ENCODE measurements at regions not wholly inside any gene's neighbourhood (a gene's known extent, or its start where the extent isn't known, plus 50 kb on each side); places are given as distances from the start of the nearest gene placed in this dataset.

DNA sequence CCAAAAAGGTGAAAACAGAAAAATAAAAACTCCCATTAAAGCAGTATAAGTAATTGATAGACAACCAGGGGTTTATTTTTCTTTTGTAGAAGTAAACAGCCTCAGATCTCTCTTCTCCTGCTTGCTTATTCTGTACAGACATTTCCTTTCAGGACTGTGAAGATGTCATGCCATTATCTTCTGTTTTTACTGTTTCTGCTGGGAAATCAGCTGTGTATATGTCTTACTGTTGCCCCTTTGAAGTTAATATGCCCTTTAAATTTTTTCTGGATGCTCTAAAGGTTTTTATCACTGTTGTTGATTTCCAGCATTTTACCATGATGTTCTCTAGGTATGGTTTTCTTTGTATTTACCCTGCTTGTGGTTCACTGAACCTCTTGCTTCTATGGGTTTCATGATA lies 199.5 kb downstream of the NXNL2 start:
- no peak overlapping the region for H3K4me3 ChIP-seq (ENCODE audit: low read depth, low read length)
- no peak for DNase-seq (ENCODE audit: low read depth)

DNA sequence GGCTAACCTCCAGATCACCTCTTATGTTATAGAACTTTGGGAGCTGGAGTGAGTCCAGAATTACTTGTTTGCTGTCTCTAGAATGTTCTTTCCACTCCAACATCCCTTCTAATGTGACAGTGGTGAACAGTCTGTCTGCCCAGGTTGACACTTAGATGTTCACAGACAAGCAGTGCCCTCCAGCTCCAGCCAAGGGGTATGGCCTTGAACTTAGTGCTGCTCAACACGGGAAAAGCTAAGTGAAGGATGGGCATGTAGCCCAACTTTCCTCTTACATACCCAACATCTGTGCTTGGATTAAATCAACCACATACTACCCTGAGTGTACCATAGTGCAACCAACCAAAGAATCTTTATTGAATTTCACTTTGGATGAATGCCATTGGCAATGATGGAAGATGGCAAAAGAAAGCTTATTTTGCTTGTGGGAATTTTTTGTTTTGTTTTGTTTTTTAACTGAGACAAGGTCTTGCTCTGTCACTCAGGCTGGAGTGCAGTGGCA lies 201.2 kb downstream of the NXNL2 start:
- H3K4me3 ChIP-seq (ENCODE audit: low read depth, low read length), result no peak overlapping the region
- TF ChIP-seq, protein P1, sequence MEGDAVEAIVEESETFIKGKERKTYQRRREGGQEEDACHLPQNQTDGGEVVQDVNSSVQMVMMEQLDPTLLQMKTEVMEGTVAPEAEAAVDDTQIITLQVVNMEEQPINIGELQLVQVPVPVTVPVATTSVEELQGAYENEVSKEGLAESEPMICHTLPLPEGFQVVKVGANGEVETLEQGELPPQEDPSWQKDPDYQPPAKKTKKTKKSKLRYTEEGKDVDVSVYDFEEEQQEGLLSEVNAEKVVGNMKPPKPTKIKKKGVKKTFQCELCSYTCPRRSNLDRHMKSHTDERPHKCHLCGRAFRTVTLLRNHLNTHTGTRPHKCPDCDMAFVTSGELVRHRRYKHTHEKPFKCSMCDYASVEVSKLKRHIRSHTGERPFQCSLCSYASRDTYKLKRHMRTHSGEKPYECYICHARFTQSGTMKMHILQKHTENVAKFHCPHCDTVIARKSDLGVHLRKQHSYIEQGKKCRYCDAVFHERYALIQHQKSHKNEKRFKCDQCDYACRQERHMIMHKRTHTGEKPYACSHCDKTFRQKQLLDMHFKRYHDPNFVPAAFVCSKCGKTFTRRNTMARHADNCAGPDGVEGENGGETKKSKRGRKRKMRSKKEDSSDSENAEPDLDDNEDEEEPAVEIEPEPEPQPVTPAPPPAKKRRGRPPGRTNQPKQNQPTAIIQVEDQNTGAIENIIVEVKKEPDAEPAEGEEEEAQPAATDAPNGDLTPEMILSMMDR (IDR thresholded peaks at IDR 0.05; ENCODE audit: low read depth, low read length, missing control alignments), result no peak
- no peak for DNase-seq (ENCODE audit: low read depth)

More for the DNA sequence above, 199.5 kb downstream of the NXNL2 start:
- TF ChIP-seq, protein P1 (IDR thresholded peaks at IDR 0.05; ENCODE audit: low read depth, low read length, missing control alignments), result no peak

DNA sequence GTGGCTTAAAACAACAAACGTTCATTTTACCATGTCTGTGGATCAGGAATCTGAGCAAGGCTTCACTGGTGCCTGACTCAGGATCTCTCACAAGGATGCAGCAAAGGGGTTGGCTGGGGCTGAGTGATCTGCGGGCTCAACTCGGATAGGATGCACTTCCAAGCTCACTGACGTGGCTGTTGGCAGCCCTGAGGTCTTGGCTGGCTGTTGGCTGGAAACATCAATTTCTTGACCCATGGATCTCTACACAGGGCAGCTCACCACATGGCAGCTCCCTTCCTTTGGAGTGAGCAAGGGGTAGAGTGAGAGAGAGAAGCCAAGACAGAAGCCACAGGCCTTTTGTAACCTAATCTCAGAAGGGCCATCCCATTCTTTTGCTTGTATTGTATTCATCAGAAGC lies 202.1 kb downstream of the NXNL2 start:
- no peak overlapping the region for H3K4me3 ChIP-seq (ENCODE audit: low read depth, low read length)
- TF ChIP-seq, protein P1 (IDR thresholded peaks at IDR 0.05; ENCODE audit: low read depth, low read length, missing control alignments), result no peak
- no peak for DNase-seq (ENCODE audit: low read depth)

DNA sequence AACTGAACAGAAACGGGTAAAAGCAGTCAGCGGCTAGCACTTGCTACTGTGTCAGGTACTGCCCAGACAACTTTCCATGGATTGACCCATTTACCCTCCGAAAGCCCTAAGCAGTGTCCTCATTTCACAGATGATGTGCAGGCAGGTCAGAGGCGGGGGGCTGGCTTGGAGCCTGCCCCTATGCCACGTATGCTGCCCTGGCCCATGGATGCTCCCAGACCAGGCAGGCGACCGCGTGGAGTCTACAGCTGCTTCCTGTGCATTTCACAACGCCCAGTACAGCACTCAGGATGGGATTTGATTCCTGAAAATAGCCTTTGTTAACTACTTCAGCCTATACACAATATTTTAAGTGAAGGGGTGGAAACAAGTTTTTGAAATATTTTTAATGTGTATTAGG lies 202.9 kb downstream of the NXNL2 start:
- no peak for DNase-seq (ENCODE audit: low read depth)
- H3K4me3 ChIP-seq (ENCODE audit: low read depth, low read length), result no peak overlapping the region
- TF ChIP-seq, protein P1 (IDR thresholded peaks at IDR 0.05; ENCODE audit: low read depth, low read length, missing control alignments), result no peak

DNA sequence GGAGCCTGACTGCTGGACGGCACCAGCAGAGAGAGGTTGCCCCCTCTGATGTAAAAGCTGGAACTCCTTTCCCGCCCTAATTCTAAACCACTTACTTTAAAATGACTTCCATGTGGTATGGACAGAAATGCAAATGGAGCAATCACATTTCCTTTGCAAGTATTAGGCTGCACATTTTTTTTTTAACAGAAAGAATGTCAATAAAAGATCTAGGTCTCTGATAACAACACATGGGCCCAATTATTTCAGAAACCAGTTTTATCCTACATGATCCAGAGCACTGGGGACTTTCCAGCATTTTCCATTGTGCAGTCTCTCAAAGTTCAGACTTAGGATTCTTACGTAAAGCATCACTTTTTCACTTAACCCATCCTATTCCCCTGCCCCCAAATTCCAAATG lies 203.7 kb downstream of the NXNL2 start:
- TF ChIP-seq, protein P1 (IDR thresholded peaks at IDR 0.05; ENCODE audit: low read depth, low read length, missing control alignments), result no peak
- no peak for DNase-seq (ENCODE audit: low read depth)
- H3K4me3 ChIP-seq (ENCODE audit: low read depth, low read length), result no peak overlapping the region

DNA sequence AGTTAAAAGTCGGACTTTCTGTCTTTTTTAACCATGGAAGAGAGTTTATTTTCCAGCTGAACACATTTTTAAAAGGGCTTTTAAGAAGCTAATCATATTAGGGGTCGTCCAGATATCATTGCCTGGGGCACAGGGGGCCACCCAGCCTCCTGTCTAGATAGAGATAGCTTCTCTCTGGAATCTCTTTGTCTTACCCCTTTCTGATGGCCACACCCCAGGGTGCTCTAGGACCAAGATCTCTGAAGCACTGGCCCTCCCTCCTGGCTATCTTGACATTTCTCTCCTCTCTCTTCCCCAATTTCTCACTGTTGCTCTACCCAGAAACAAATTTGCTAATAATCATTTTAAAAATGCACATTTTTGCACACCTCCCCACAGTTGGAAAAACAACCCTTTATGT lies 204.4 kb downstream of the NXNL2 start:
- TF ChIP-seq, protein P1 (IDR thresholded peaks at IDR 0.05; ENCODE audit: low read depth, low read length, missing control alignments), result no peak
- H3K4me3 ChIP-seq (ENCODE audit: low read depth, low read length), result no peak overlapping the region
- DNase-seq (ENCODE audit: low read depth), result no peak

DNA sequence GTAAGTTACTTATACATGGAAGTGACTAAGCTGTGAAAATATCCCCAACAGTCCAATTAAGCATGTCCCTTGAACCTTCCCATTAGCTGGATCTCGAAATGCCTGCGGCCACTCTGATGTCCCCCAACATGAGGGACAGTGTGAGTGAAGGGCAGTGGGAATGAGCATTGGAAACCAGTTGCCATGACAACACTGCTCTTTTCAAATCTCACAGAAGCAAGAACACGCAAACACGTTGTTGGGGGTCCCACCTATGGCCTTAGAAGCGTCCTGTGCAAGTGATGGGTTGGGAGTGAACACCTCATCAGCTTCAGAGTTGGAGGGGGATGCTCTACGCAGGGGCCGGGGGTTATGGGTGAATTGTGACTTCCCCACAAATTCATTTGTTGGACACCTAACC lies 205.9 kb downstream of the NXNL2 start:
- DNase-seq (ENCODE audit: low read depth), result no peak
- TF ChIP-seq, protein P1 (IDR thresholded peaks at IDR 0.05; ENCODE audit: low read depth, low read length, missing control alignments), result no peak
- no peak overlapping the region for H3K4me3 ChIP-seq (ENCODE audit: low read depth, low read length)
